ENCODE measurements at regions not wholly inside any gene's neighbourhood (a gene's known extent, or its start where the extent isn't known, plus 50 kb on each side); places are given as distances from the start of the nearest gene placed in this dataset.
"Not testable (repeated sequence)": the region's sequence is repeated elsewhere in the genome, so short reads cannot be mapped to it uniquely, and the experiment has no call there.

- no peaks in the 10 kb centered on the region for H3K27me3 ChIP-seq
- no peak overlapping the region for H3K4me3 ChIP-seq (ENCODE audit: low read depth in 1 of 2, low read length in 1 of 2)
- H3K36me3 ChIP-seq, result no peaks in the 10 kb centered on the region
- TF ChIP-seq CTCF (IDR thresholded peaks at IDR 0.05), result no peak
- H3K27ac ChIP-seq, result no peak overlapping the region
- no peaks in the 10 kb centered on the region for H3K4me1 ChIP-seq (ENCODE audit: control insufficient read depth in 1 of 2, insufficient read depth in 1 of 2, low read depth in 1 of 2, low read length in 1 of 2)
- H3K9me3 ChIP-seq, result no peaks in the 10 kb centered on the region
Measured at GRCh38 chr3:29181872-29182271, 99.0 kb upstream of the RBMS3 start.

- not testable (repeated sequence) for H3K9me3 ChIP-seq; H3K27ac ChIP-seq; H3K4me3 ChIP-seq (ENCODE audit: low read depth in 1 of 2, low read length in 1 of 2); H3K27me3 ChIP-seq; H3K4me1 ChIP-seq (ENCODE audit: control insufficient read depth in 1 of 2, insufficient read depth in 1 of 2, low read depth in 1 of 2, low read length in 1 of 2); H3K36me3 ChIP-seq
Measured at GRCh38 chr3:29182828-29183227, 98.0 kb upstream of the RBMS3 start.

- no peaks in the 10 kb centered on the region for H3K36me3 ChIP-seq
- no peak for TF ChIP-seq CTCF (IDR thresholded peaks at IDR 0.05)
- no peak overlapping the region for H3K4me3 ChIP-seq (ENCODE audit: low read depth in 1 of 2, low read length in 1 of 2)
- H3K4me1 ChIP-seq (ENCODE audit: control insufficient read depth in 1 of 2, insufficient read depth in 1 of 2, low read depth in 1 of 2, low read length in 1 of 2), result no peaks in the 10 kb centered on the region
- H3K27me3 ChIP-seq, result no peaks in the 10 kb centered on the region
- H3K27ac ChIP-seq, result no peak overlapping the region
- no peaks in the 10 kb centered on the region for H3K9me3 ChIP-seq
Measured at GRCh38 chr3:29183346-29184087, 97.4 kb upstream of the RBMS3 start.

- Histone ChIP-seq H3K27ac (no peak overlapping the region), H3K9me3 (no peaks in the 10 kb centered on the region), H3K27me3 (no peaks in the 10 kb centered on the region), H3K4me3 (ENCODE audit: low read depth in 1 of 2, low read length in 1 of 2) (no peak overlapping the region), H3K4me1 (ENCODE audit: control insufficient read depth in 1 of 2, insufficient read depth in 1 of 2, low read depth in 1 of 2, low read length in 1 of 2) (no peaks in the 10 kb centered on the region), H3K36me3 (no peaks in the 10 kb centered on the region)
- no peak for TF ChIP-seq CTCF (IDR thresholded peaks at IDR 0.05)
Measured at GRCh38 chr3:29185706-29186105, 95.2 kb upstream of the RBMS3 start.

GRCh38 chr3:29186131-29186599 is 94.7 kb upstream of the RBMS3 start:
- Histone ChIP-seq H3K27me3 (no peaks in the 10 kb centered on the region), H3K36me3 (no peaks in the 10 kb centered on the region), H3K27ac (no peak overlapping the region), H3K4me1 (ENCODE audit: control insufficient read depth in 1 of 2, insufficient read depth in 1 of 2, low read depth in 1 of 2, low read length in 1 of 2) (no peaks in the 10 kb centered on the region), H3K4me3 (ENCODE audit: low read depth in 1 of 2, low read length in 1 of 2) (no peak overlapping the region), H3K9me3 (no peaks in the 10 kb centered on the region)
- TF ChIP-seq CTCF (IDR thresholded peaks at IDR 0.05), result no peak

GRCh38 chr3:29186982-29187725 is 93.7 kb upstream of the RBMS3 start:
- Histone ChIP-seq H3K4me3 (ENCODE audit: low read depth in 1 of 2, low read length in 1 of 2) (no peak overlapping the region), H3K36me3 (no peaks in the 10 kb centered on the region), H3K9me3 (no peaks in the 10 kb centered on the region), H3K4me1 (ENCODE audit: control insufficient read depth in 1 of 2, insufficient read depth in 1 of 2, low read depth in 1 of 2, low read length in 1 of 2) (no peaks in the 10 kb centered on the region), H3K27ac (no peak overlapping the region), H3K27me3 (no peaks in the 10 kb centered on the region)
- no peak for TF ChIP-seq CTCF (IDR thresholded peaks at IDR 0.05)
